ENCODE measurements at regions not wholly inside any gene's neighbourhood (a gene's known extent, or its start where the extent isn't known, plus 50 kb on each side); places are given as distances from the start of the nearest gene placed in this dataset.

- H3K4me1 ChIP-seq (ENCODE audit: insufficient read depth, low read length) = no peaks in the 10 kb centered on the region
- no peaks in the 10 kb centered on the region; the same call in 1 of the 2 replicates for H3K27me3 ChIP-seq (ENCODE audit: low read length)
- no peaks in the 10 kb centered on the region for H3K79me2 ChIP-seq (ENCODE audit: low read length)
- POLR2A ChIA-PET (ENCODE audit: unreplicated experiment) = no interaction called here
- ATAC-seq (no peak), DNase-seq (no peak)
- CTCF ChIA-PET = interaction anchor here (0.7 kb wide), 1 partner anchor 133 kb away, joined by 4 read pairs; no protein-coding TSS in a partner anchor
- H2AFZ ChIP-seq (ENCODE audit: low read length) = no peak overlapping the region
- H3K36me3 ChIP-seq (ENCODE audit: low read depth, low read length) = no peaks in the 10 kb centered on the region
- intact Hi-C loops (cut with micrococcal nuclease) = no loop called here
- no peak overlapping the region for H3K27ac ChIP-seq (ENCODE audit: low read length)
- no peak overlapping the region for H3K9ac ChIP-seq (ENCODE audit: low read length)
- no peak overlapping the region for H3K4me2 ChIP-seq (ENCODE audit: low read length)
- no TSS peak for BruUV-seq (replicated peaks)
- no peaks in the 10 kb centered on the region for H3F3A ChIP-seq (ENCODE audit: low read length, unreplicated experiment)
- H3K9me2 ChIP-seq (replicated peaks; ENCODE audit: low read length) = no peaks in the 10 kb centered on the region
- no peaks in the 10 kb centered on the region for H4K20me1 ChIP-seq (ENCODE audit: low read length)
- H3K4me3 ChIP-seq (ENCODE audit: low read length) = no peak overlapping the region
- H3K9me3 ChIP-seq (ENCODE audit: low read length) = no peaks in the 10 kb centered on the region; the same call in 1 of the 2 replicates
- TF ChIP-seq EZH2phosphoT487 (IDR thresholded peaks at IDR 0.05; ENCODE audit: borderline replicate concordance, low read length) (no peak), EZH2 (IDR thresholded peaks at IDR 0.05; ENCODE audit: low read length, unreplicated experiment) (no peak)
- TF ChIP-seq, protein P1, sequence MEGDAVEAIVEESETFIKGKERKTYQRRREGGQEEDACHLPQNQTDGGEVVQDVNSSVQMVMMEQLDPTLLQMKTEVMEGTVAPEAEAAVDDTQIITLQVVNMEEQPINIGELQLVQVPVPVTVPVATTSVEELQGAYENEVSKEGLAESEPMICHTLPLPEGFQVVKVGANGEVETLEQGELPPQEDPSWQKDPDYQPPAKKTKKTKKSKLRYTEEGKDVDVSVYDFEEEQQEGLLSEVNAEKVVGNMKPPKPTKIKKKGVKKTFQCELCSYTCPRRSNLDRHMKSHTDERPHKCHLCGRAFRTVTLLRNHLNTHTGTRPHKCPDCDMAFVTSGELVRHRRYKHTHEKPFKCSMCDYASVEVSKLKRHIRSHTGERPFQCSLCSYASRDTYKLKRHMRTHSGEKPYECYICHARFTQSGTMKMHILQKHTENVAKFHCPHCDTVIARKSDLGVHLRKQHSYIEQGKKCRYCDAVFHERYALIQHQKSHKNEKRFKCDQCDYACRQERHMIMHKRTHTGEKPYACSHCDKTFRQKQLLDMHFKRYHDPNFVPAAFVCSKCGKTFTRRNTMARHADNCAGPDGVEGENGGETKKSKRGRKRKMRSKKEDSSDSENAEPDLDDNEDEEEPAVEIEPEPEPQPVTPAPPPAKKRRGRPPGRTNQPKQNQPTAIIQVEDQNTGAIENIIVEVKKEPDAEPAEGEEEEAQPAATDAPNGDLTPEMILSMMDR (conservative IDR thresholded peaks at IDR 0.05; ENCODE audit: low read depth, low read length) = no peak
Measured at GRCh38 chr11:92397221-92397755, 172.7 kb downstream of the FAT3 start.

DNA sequence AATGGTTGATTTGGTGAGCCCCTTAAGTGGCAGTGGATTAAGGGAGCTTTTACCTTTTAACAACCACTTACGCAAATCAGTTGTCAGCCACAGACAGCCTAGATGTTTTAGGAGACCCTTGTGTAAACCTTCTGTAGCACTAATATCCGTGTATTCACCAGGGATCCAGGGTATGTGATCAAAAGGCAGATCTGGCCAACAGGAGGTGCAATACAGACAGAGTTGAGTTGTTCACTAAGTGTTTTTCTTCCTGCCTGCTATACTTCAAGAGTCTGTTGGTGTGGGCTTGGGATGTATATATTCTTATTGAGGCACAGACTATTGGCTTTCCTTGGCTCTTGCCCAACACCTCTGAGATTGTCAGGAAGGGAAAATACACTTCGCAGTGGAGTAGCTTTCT lies 175.1 kb downstream of the FAT3 start:
- no peaks in the 10 kb centered on the region for H3K4me1 ChIP-seq (ENCODE audit: insufficient read depth, low read length)
- no peaks in the 10 kb centered on the region for H4K20me1 ChIP-seq (ENCODE audit: low read length)
- intact Hi-C loops (cut with micrococcal nuclease) = no loop called here
- ChIA-PET POLR2A (ENCODE audit: unreplicated experiment) (no interaction called here), CTCF (no interaction called here)
- no peak for TF ChIP-seq EZH2phosphoT487 (IDR thresholded peaks at IDR 0.05; ENCODE audit: borderline replicate concordance, low read length)
- TF ChIP-seq, protein P1 (conservative IDR thresholded peaks at IDR 0.05; ENCODE audit: low read depth, low read length) = peak; percentile 22; the same call in 1 of the 2 replicates
- no peak for TF ChIP-seq EZH2 (IDR thresholded peaks at IDR 0.05; ENCODE audit: low read length, unreplicated experiment)
- 0 out of 2 replicates have a peak, but pooled peaks cover 7% of the 10 kb centered on the region for H3K9me3 ChIP-seq (ENCODE audit: low read length)
- no peak for DNase-seq
- no peaks in the 10 kb centered on the region for H3K36me3 ChIP-seq (ENCODE audit: low read depth, low read length)
- H3K4me3 ChIP-seq (ENCODE audit: low read length) = no peak overlapping the region
- H3K4me2 ChIP-seq (ENCODE audit: low read length) = no peak overlapping the region
- H3K9ac ChIP-seq (ENCODE audit: low read length) = no peak overlapping the region
- no peaks in the 10 kb centered on the region for H3K27me3 ChIP-seq (ENCODE audit: low read length)
- H3F3A ChIP-seq (ENCODE audit: low read length, unreplicated experiment) = no peaks in the 10 kb centered on the region
- BruUV-seq (replicated peaks) = no TSS peak
- no peak overlapping the region for H2AFZ ChIP-seq (ENCODE audit: low read length)
- H3K9me2 ChIP-seq (replicated peaks; ENCODE audit: low read length) = no peaks in the 10 kb centered on the region
- ATAC-seq = no peak
- H3K27ac ChIP-seq (ENCODE audit: low read length) = no peak overlapping the region
- no peaks in the 10 kb centered on the region for H3K79me2 ChIP-seq (ENCODE audit: low read length)

DNA sequence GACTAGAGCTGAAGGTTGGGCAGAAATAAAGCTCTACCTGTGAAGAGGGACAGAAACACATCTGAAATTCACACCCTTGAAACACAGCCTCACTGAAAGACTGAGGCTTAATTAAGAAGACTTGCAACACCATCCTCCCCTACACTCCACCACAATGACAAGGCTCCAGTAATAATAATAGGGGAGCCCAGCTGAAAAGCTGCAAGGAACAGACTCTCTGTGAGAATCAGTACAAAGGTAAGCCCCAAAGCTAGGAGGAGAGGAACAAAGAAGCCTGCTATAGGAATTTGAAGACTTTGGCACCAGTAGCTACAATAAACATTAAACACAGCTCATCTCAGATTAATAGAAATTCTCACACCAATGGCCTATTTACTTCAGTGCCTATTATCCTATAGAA lies 176.9 kb downstream of the FAT3 start:
- no peaks in the 10 kb centered on the region for H3K79me2 ChIP-seq (ENCODE audit: low read length)
- 0 out of 2 replicates have a peak, but pooled peaks cover 7% of the 10 kb centered on the region for H3K9me3 ChIP-seq (ENCODE audit: low read length)
- no peaks in the 10 kb centered on the region for H3K27me3 ChIP-seq (ENCODE audit: low read length)
- ChIA-PET CTCF (no interaction called here), POLR2A (ENCODE audit: unreplicated experiment) (no interaction called here)
- H3K4me2 ChIP-seq (ENCODE audit: low read length) = no peak overlapping the region
- no peaks in the 10 kb centered on the region for H3K9me2 ChIP-seq (replicated peaks; ENCODE audit: low read length)
- no peaks in the 10 kb centered on the region for H4K20me1 ChIP-seq (ENCODE audit: low read length)
- no peak overlapping the region for H3K4me3 ChIP-seq (ENCODE audit: low read length)
- H2AFZ ChIP-seq (ENCODE audit: low read length) = no peak overlapping the region
- H3K9ac ChIP-seq (ENCODE audit: low read length) = no peak overlapping the region
- intact Hi-C loops (cut with micrococcal nuclease) = no loop called here
- H3K27ac ChIP-seq (ENCODE audit: low read length) = no peak overlapping the region
- TF ChIP-seq, protein P1 (conservative IDR thresholded peaks at IDR 0.05; ENCODE audit: low read depth, low read length) = no peak
- TF ChIP-seq EZH2 (IDR thresholded peaks at IDR 0.05; ENCODE audit: low read length, unreplicated experiment) = no peak
- no peak for TF ChIP-seq EZH2phosphoT487 (IDR thresholded peaks at IDR 0.05; ENCODE audit: borderline replicate concordance, low read length)
- BruUV-seq (replicated peaks) = no TSS peak
- no peak for DNase-seq
- no peaks in the 10 kb centered on the region for H3K4me1 ChIP-seq (ENCODE audit: insufficient read depth, low read length)
- no peaks in the 10 kb centered on the region for H3K36me3 ChIP-seq (ENCODE audit: low read depth, low read length)
- no peak for ATAC-seq
- no peaks in the 10 kb centered on the region for H3F3A ChIP-seq (ENCODE audit: low read length, unreplicated experiment)
